ENCODE measurements at regions not wholly inside any gene's neighbourhood (a gene's known extent, or its start where the extent isn't known, plus 50 kb on each side); places are given as distances from the start of the nearest gene placed in this dataset.
A peak's percentile ranks its signal among the peaks of the same experiment; 100 is the strongest.

DNA sequence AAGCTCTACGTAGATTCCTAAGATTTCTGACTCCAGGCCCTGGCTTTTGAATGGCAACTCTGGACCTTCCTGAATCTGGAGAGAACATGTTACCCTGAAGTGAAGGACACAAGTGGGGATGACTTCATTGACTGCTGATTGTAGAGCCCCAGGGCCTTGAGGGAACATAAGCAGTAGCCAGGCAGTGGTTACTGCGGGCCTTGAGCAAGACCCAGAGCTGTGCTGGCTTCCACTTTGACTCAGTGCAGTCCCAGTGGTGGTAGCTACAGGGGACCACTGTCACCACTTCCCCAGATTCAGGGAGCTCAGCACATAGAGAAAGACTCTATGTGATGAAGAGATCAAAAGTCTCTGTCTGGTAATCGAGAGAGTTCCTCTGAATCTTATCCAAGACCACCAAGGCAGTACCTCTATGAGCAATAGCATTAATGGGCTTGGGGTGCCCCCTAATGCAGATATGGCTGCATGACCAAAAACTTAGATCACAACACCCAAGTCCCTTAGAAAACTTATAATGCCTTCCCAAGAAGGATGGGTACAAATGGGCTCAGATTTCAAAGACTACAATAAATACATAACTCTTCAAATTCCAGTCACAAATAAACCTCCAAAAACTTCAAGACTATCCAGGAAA, 1278.3 kb downstream of the AMY1C start:
- intact Hi-C loops (cut with DNase I), result no loop called here
- Histone ChIP-seq H3K9me3 (no peaks in the 10 kb centered on the region), H3K4me3 (no peak overlapping the region), H3K4me1 (no peaks in the 10 kb centered on the region), H3K27me3 (no peaks in the 10 kb centered on the region), H3K27ac (no peak overlapping the region), H3K36me3 (no peaks in the 10 kb centered on the region)
- TF ChIP-seq, protein P1, sequence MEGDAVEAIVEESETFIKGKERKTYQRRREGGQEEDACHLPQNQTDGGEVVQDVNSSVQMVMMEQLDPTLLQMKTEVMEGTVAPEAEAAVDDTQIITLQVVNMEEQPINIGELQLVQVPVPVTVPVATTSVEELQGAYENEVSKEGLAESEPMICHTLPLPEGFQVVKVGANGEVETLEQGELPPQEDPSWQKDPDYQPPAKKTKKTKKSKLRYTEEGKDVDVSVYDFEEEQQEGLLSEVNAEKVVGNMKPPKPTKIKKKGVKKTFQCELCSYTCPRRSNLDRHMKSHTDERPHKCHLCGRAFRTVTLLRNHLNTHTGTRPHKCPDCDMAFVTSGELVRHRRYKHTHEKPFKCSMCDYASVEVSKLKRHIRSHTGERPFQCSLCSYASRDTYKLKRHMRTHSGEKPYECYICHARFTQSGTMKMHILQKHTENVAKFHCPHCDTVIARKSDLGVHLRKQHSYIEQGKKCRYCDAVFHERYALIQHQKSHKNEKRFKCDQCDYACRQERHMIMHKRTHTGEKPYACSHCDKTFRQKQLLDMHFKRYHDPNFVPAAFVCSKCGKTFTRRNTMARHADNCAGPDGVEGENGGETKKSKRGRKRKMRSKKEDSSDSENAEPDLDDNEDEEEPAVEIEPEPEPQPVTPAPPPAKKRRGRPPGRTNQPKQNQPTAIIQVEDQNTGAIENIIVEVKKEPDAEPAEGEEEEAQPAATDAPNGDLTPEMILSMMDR (IDR thresholded peaks at IDR 0.05), result no peak
- no peak for DNase-seq
- no peak for ATAC-seq

DNA sequence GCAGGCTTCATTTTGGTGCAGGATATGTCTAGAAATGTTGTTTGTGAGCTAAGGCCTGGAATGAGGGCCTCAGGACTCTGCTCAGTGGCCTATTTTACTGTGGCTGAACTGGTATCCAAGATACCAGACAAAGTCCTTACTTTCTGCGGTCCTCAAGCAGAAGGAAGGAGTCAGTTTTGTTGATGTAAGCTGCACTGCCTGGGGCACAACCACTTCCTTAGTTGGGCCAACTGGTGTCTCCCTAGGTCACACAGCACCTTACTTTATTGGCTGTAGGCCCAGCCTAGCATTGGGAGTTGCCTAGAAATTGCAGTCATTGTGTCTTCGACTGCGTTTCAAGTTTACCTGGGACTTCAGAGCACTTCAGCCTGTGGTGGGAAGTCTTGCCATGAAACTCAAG, 1322.7 kb downstream of the AMY1C start:
- Histone ChIP-seq H3K27ac (no peak overlapping the region), H3K27me3 (no peaks in the 10 kb centered on the region), H3K4me1 (no peaks in the 10 kb centered on the region), H3K9me3 (peaks cover 5% of the 10 kb centered on the region), H3K36me3 (no peaks in the 10 kb centered on the region), H3K4me3 (no peak overlapping the region)
- DNase-seq (no peak), ATAC-seq (no peak)
- TF ChIP-seq, protein P1 (IDR thresholded peaks at IDR 0.05), result no peak
- intact Hi-C loops (cut with DNase I), result no loop called here

DNA sequence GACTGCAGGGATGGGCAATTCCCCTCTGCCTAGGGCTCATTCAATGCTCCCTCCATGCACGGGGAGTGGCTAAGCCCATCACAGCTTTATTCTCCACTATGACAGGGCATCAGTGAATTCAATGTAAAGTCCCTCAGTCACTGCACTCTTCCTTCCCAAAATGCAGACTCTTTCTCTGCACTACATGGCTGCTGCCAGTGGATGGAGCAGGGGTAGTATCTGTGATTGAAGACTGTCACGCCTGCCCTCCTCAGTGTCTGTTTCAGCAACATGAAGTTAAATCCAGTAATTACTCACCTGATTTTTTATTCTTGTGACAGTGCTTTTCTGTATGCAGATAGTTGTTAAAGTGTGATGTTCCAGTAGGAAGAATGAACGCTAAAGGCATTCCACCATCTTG, 1323.2 kb downstream of the AMY1C start:
- Histone ChIP-seq H3K4me3 (no peak overlapping the region), H3K4me1 (no peaks in the 10 kb centered on the region), H3K27ac (no peak overlapping the region), H3K36me3 (no peaks in the 10 kb centered on the region), H3K9me3 (peaks cover 5% of the 10 kb centered on the region), H3K27me3 (no peaks in the 10 kb centered on the region)
- no peak for ATAC-seq
- DNase-seq, result peak; percentile 11
- intact Hi-C loops (cut with DNase I), result no loop called here
- TF ChIP-seq, protein P1 (IDR thresholded peaks at IDR 0.05), result no peak

DNA sequence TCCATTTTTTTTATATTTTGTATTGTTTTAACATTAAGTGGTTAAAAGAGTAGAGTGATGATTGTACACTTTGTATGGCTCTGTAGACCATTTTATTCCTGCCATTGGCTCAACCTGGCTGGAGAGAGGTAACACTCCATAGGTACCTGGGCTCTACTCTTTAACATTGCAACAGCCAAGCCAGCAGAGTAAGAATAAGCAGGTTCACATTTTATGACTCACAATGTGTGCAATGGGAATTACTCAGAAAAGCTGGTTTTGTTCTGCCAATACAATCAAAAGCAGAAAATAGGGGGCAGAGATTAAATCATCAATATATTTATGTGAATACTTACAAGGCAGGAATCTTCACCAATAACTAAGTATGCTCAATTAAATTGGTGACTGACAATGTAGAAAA, 1324.0 kb downstream of the AMY1C start:
- H3K36me3 ChIP-seq, result no peaks in the 10 kb centered on the region
- TF ChIP-seq, protein P1 (IDR thresholded peaks at IDR 0.05), result no peak
- H3K4me3 ChIP-seq, result no peak overlapping the region
- H3K4me1 ChIP-seq, result no peaks in the 10 kb centered on the region
- no peaks in the 10 kb centered on the region for H3K27me3 ChIP-seq
- intact Hi-C loops (cut with DNase I), result no loop called here
- DNase-seq, result no peak
- no peak for ATAC-seq
- peaks cover 5% of the 10 kb centered on the region for H3K9me3 ChIP-seq
- H3K27ac ChIP-seq, result no peak overlapping the region

DNA sequence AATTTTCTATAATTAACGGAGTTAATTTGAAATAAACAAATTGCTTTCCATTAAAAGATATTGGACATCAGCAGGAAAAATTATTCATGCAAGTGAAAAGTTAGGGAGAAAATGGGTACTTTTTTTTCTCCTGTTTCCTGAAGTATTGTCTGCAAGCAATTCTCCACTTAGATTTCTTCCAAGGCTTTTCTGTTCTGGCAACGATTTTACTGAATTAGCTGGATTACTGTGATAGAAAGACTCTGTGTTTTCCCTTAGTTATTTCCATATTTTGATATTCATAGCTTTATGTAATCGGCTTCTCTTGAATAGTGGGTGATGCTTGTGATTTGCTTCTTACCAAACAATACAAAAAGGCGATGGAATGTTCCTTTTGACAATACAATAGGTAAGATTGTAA, 1333.9 kb downstream of the AMY1C start:
- Histone ChIP-seq H3K9me3 (no peaks in the 10 kb centered on the region), H3K27me3 (no peaks in the 10 kb centered on the region)
- no peak for ATAC-seq

More for the DNA sequence above, 1333.9 kb downstream of the AMY1C start:
- H3K4me3 ChIP-seq, result no peak overlapping the region
- no peaks in the 10 kb centered on the region for H3K36me3 ChIP-seq
- intact Hi-C loops (cut with DNase I), result no loop called here
- TF ChIP-seq, protein P1 (IDR thresholded peaks at IDR 0.05), result no peak
- no peaks in the 10 kb centered on the region for H3K4me1 ChIP-seq
- DNase-seq, result no peak
- no peak overlapping the region for H3K27ac ChIP-seq

All from upper lobe of right lung (tissue), 1 donor.